Psoas muscle (tissue), 7 donors: ENCODE measurements at regions not wholly inside any gene's neighbourhood (a gene's known extent, or its start where the extent isn't known, plus 50 kb on each side); places are given as distances from the start of the nearest gene placed in this dataset.

Source experiments
- ATAC-seq, 4 donors: fragments of 200-7000 bp; cut with Tn5 transposase; one replicate each; pipeline ENCODE4 v1.9.1; 2020; ENCODE audit warnings: moderate library complexity in 3 of 4, mild to moderate bottlenecking in 2 of 4
- DNase-seq, 2 donors: peaks; one replicate each; pipeline ENCODE4 v3.0.0-alpha.2; 2020
- H3K27ac ChIP-seq: fragments of 200-600 bp; one replicate; pipeline ENCODE4 v1.8.0; 2022
- H3K27me3 ChIP-seq, 3 donors: fragments of 200-600 bp in 1 of 3; one replicate each; pipeline versions ENCODE4 v1.6.1 to v1.8.0; 2013 to 2022; ENCODE audit warnings: low read length in 2 of 3, mild to moderate bottlenecking in 2 of 3, moderate library complexity in 1 of 3; ENCODE audit not compliant: insufficient read depth in 3 of 3
- H3K36me3 ChIP-seq, 2 donors: fragments of 200-600 bp in 1 of 2; one replicate each; pipeline versions ENCODE4 v1.6.1 to v1.8.0; 2013 to 2022; ENCODE audit warnings: low read depth in 1 of 2, mild to moderate bottlenecking in 1 of 2, moderate library complexity in 1 of 2; ENCODE audit not compliant: insufficient read depth in 1 of 2
- H3K4me1 ChIP-seq: fragments of 200-600 bp; one replicate; pipeline ENCODE4 v1.8.0; 2022
- H3K4me3 ChIP-seq: fragments of 200-600 bp; one replicate; pipeline ENCODE4 v1.8.0; 2022; ENCODE audit warnings: mild to moderate bottlenecking
- H3K9me3 ChIP-seq: fragments of 200-600 bp; one replicate; pipeline ENCODE4 v1.8.0; 2022
- WGBS, 3 donors: extraction: QIAGEN DNeasy Blood & Tissue Kit; methylation state at CpG; one replicate each; pipeline versions ENCODE4 v1.1.6 to v1.1.7; 2013; 5-methylcytosine and 5-hydroxymethylcytosine counted together
- intact Hi-C, 2 donors: fragments of 100-400 bp; cut with DNase I; formaldehyde crosslinking; loops; one replicate each; pipeline versions ENCODE4 v1.11.0 to v1.14.2; 2022
- TF ChIP-seq, protein P1 (sequence below): fragments of 200-600 bp; IDR thresholded peaks from one replicate; pipeline ENCODE4 v1.8.0; 2022; ENCODE audit warnings: antibody characterized with exemption
- donor health status: healthy with polysubstance abuse.
- donor health status: DM: no; HTN: no; CAD: no; lungs with moderate emphysema.
- donor health status: Bipolar disorder and iron deficiency.
- donor health status: healthy.
- donor health status: DM: yes; HTN: yes; CAD: no.
- donor health status: DM: no; HTN: no; CAD: no.
- donor health status: DM: yes; HTN: yes; CAD: no.

DNA sequence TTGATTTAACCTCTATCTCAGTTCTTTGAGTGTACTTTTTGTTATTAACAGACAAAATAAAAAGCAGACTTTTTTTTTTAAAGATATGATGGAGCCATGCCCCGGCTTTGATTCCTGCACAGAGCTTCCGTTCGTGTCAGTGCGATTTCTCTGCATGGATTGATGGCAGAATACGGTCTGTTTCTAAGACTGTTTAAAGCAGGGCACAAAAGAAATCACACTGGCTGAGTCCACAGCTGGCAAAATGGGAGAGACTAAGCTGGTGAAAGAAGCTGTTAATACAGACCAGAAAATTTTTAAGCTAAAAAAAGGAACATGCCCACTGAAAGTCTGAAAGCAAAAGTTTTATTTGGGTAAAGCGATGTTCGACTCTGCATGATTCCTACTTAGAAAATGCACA lies 501.4 kb upstream of the WWC1 start:
- H3K9me3 ChIP-seq, result no peaks in the 10 kb centered on the region
- no peaks in the 10 kb centered on the region for H3K27me3 ChIP-seq
- intact Hi-C loops, result no loop called here
- 85 to 88% (median 86%) methylated on average over 7 of the region's 7 CpGs for WGBS, 3 donors
- no peak overlapping the region for H3K27ac ChIP-seq
- no peak overlapping the region for H3K4me3 ChIP-seq
- no peaks in the 10 kb centered on the region for H3K4me1 ChIP-seq
- ATAC-seq (no peak), DNase-seq (no peak)
- TF ChIP-seq, protein P1, sequence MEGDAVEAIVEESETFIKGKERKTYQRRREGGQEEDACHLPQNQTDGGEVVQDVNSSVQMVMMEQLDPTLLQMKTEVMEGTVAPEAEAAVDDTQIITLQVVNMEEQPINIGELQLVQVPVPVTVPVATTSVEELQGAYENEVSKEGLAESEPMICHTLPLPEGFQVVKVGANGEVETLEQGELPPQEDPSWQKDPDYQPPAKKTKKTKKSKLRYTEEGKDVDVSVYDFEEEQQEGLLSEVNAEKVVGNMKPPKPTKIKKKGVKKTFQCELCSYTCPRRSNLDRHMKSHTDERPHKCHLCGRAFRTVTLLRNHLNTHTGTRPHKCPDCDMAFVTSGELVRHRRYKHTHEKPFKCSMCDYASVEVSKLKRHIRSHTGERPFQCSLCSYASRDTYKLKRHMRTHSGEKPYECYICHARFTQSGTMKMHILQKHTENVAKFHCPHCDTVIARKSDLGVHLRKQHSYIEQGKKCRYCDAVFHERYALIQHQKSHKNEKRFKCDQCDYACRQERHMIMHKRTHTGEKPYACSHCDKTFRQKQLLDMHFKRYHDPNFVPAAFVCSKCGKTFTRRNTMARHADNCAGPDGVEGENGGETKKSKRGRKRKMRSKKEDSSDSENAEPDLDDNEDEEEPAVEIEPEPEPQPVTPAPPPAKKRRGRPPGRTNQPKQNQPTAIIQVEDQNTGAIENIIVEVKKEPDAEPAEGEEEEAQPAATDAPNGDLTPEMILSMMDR, result no peak
- H3K36me3 ChIP-seq, result no peaks in the 10 kb centered on the region

DNA sequence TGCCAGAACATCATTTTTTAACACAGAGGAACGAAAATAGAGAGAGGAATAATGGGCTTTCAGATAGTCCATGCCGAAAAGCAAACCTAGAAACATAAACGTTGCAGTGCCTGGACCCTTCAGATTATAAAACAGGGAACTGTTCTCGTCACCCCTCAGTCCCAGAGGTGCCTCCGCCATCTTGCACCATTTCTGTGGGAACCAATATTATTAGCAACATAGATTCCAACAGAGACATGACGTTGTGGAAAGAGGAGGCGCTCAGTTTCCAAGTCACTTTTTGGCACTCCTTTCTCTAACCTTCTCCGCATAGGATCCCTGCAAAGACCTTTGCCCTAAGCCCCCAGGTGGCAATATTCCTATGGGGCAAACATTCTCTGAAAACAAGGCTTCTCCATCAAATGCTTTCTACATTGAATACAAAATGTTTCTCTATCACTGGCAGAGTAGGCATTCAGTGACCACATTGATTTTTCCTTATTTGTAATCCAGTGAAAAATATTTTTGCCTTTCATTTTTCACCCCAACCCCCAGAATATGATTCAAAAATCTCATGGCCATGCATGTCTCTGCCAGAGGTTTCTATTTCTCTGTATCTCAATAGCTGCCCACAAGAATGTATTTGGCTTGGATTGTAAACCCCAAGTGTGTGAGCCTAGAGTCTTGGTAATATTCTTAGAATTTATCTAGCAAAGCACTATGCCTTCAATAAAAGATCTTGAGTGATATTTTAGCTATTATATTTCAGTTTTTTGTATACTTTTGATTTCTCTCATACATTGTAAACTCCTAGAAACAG lies 500.8 kb upstream of the WWC1 start:
- H3K4me1 ChIP-seq, result no peaks in the 10 kb centered on the region
- no peaks in the 10 kb centered on the region for H3K27me3 ChIP-seq
- DNase-seq, result no peak
- H3K9me3 ChIP-seq, result no peaks in the 10 kb centered on the region
- intact Hi-C loops, result no loop called here
- WGBS, 3 donors, result 78 to 82% (median 81%) methylated on average over 8 of the region's 8 CpGs
- TF ChIP-seq, protein P1, result no peak
- no peak overlapping the region for H3K4me3 ChIP-seq
- H3K27ac ChIP-seq, result no peak overlapping the region
- ATAC-seq, result no peak
- no peaks in the 10 kb centered on the region for H3K36me3 ChIP-seq

DNA sequence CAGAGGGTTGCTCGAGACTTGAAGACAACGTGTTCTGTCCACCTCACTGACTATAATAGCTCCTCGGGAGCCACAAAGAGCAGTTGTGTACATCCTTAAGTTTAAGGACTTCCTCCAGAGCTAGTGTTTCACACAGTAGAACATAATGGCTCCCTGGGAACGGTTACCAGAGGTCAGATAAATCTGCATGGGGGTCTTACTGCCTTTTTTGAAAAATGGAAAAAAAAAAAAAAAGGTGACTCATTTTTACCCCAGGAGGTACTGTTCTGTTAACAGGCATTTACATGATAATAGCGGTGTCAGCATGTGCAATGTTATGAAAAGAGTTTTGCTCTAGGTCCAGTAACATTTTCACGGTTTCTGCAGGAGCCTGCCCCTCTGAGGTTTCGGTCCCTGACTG lies 498.9 kb upstream of the WWC1 start:
- intact Hi-C loops, result no loop called here
- Histone ChIP-seq H3K4me1 (no peaks in the 10 kb centered on the region), H3K27me3 (no peaks in the 10 kb centered on the region), H3K4me3 (no peak overlapping the region), H3K9me3 (no peaks in the 10 kb centered on the region), H3K27ac (no peak overlapping the region), H3K36me3 (no peaks in the 10 kb centered on the region)
- TF ChIP-seq, protein P1, result no peak
- ATAC-seq (no peak), DNase-seq (no peak)
- WGBS, 3 donors, result 57 to 60% (median 58%) methylated on average over 7 of the region's 7 CpGs

DNA sequence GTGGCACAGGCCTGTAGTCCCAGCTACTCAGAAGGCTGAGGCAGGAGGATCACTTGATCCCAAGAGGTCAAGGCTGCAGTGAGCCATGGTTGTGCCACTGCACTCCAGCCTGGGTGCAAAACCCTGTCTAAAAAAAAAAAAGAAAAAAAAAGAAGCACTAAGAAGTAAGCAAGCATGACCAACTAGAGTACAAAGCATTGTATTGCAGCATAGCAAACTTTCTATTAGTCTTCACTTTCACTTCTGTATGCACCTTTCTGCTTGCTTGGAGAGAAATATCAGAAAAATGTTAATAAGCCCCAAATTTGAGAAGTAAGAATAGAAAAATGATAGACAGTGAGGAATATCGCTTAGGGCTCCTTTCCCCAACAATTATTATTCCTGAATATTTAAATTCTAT lies 497.7 kb upstream of the WWC1 start:
- no peaks in the 10 kb centered on the region for H3K4me1 ChIP-seq
- H3K27ac ChIP-seq, result no peak overlapping the region
- no peaks in the 10 kb centered on the region for H3K27me3 ChIP-seq
- H3K4me3 ChIP-seq, result no peak overlapping the region
- no peaks in the 10 kb centered on the region for H3K9me3 ChIP-seq
- WGBS, 3 donors, result 70 to 80% (median 78%) methylated on average over 1 of the region's 1 CpG
- H3K36me3 ChIP-seq, result no peaks in the 10 kb centered on the region
- no peak for ATAC-seq
- TF ChIP-seq, protein P1, result no peak
- intact Hi-C loops, result no loop called here
- no peak for DNase-seq

DNA sequence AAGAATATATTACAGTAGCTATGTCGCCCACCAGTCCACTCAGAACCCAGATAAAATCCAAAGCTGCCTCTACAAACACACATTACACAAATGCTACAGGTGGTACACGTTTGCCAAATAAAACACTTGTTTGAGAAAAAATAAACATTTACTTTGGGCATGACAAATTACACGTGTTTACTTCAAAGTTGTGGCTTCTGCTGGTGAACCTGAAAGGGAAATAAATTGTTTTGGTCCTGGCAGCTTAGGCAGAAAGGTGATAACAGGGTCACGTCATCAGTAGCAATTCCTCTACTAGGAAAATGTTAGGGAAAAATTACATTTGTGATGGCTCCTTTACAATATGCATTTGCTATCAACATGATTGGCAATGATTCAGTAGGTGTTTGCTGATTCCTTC lies 497.3 kb upstream of the WWC1 start:
- H3K4me1 ChIP-seq, result no peaks in the 10 kb centered on the region
- H3K9me3 ChIP-seq, result no peaks in the 10 kb centered on the region
- DNase-seq (no peak), ATAC-seq (no peak)
- TF ChIP-seq, protein P1, result no peak
- 36 to 44% (median 42%) methylated on average over 4 of the region's 4 CpGs for WGBS, 3 donors
- no peaks in the 10 kb centered on the region for H3K27me3 ChIP-seq
- no peaks in the 10 kb centered on the region for H3K36me3 ChIP-seq
- H3K4me3 ChIP-seq, result no peak overlapping the region
- intact Hi-C loops, result no loop called here
- H3K27ac ChIP-seq, result no peak overlapping the region
